K562 (cell line): ENCODE measurements at regions not wholly inside any gene's neighbourhood (a gene's known extent, or its start where the extent isn't known, plus 50 kb on each side); places are given as distances from the start of the nearest gene placed in this dataset.

ENCODE experiments used
- AFF4 ChIP-seq: sonication (generic); formaldehyde crosslinking; IDR thresholded peaks from 2 replicates; pipeline ENCODE4 v1.8.0; 2023; ENCODE audit warnings: mild to moderate bottlenecking, missing genetic modification reagents
- ARHGAP35 ChIP-seq: fragments of 450-650 bp; IDR thresholded peaks from 2 replicates; pipeline ENCODE4 v1.6.1; 2018; ENCODE audit not compliant: partially characterized antibody
- BRCA1 ChIP-seq, 2 experiments: fragments of 450-650 bp in 1 of 2; sonication (generic) in 1 of 2; formaldehyde crosslinking in 1 of 2; IDR thresholded peaks; 2 replicates each; pipeline versions ENCODE4 v1.5.0 to v1.6.1; 2017 to 2020; ENCODE audit warnings: mild to moderate bottlenecking in 1 of 2, missing genetic modification reagents in 1 of 2
- CXXC5 ChIP-seq: fragments of 250-450 bp; sonication (Bioruptor Pico); IDR thresholded peaks from 2 replicates; pipeline ENCODE4 v1.8.0; 2022; ENCODE audit warnings: inconsistent platforms, mild to moderate bottlenecking, moderate library complexity
- DMBX1 ChIP-seq: fragments of 250-450 bp; sonication (Bioruptor Pico); IDR thresholded peaks from 2 replicates; pipeline ENCODE4 v1.8.0; 2022; ENCODE audit warnings: inconsistent platforms, mild to moderate bottlenecking, moderate library complexity, borderline replicate concordance
- PPARD ChIP-seq: fragments of 250-450 bp; sonication (Bioruptor Pico); IDR thresholded peaks from 2 replicates; pipeline ENCODE4 v1.8.0; 2022; ENCODE audit warnings: inconsistent platforms, mild to moderate bottlenecking, moderate library complexity
- PRPF4 ChIP-seq: fragments of 200-400 bp; formaldehyde crosslinking; IDR thresholded peaks from one replicate; pipeline ENCODE4 v1.6.1; 2017; ENCODE audit warnings: low read length, low read depth, mild to moderate bottlenecking; ENCODE audit not compliant: insufficient read depth, poor library complexity, severe bottlenecking
- REST ChIP-seq, 2 experiments: fragments of 450-650 bp; formaldehyde crosslinking in 1 of 2; IDR thresholded peaks; 2 replicates each; pipeline versions ENCODE4 v1.4.0 to v1.6.1; 2014 to 2020; ENCODE audit warnings: mild to moderate bottlenecking in 2 of 2, borderline replicate concordance in 1 of 2, low read depth in 1 of 2
- SRSF3 ChIP-seq: fragments of 200-400 bp; formaldehyde crosslinking; IDR thresholded peaks from 2 replicates; pipeline ENCODE4 v1.6.1; 2016; ENCODE audit warnings: mild to moderate bottlenecking, low read length, moderate library complexity; ENCODE audit not compliant: insufficient read depth
- ZNF239 ChIP-seq: fragments of 250-450 bp; sonication (Bioruptor Pico); IDR thresholded peaks from 2 replicates; pipeline ENCODE4 v1.4.0; 2020; ENCODE audit warnings: mild to moderate bottlenecking
- ZNF518B ChIP-seq: fragments of 250-450 bp; sonication (Bioruptor Pico); IDR thresholded peaks from 2 replicates; pipeline ENCODE4 v1.5.0; 2021; ENCODE audit warnings: mild to moderate bottlenecking, moderate library complexity

GRCh38 chr3:193885832-193886231 lies 250.1 kb upstream of the HES1 start (continued):
- no peak for TF ChIP-seq REST (IDR thresholded peaks at IDR 0.05; ENCODE audit: borderline replicate concordance)
- no peak for TF ChIP-seq REST (CRISPR knock-in tag; IDR thresholded peaks at IDR 0.05; ENCODE audit: low read depth)
- no peak for TF ChIP-seq SRSF3
- no peak for TF ChIP-seq ZNF518B (CRISPR knock-in tag)
- TF ChIP-seq AFF4, result no peak
- TF ChIP-seq PRPF4, result no peak
- TF ChIP-seq BRCA1 (IDR thresholded peaks at IDR 0.05), result no peak
- no peak for TF ChIP-seq BRCA1 (CRISPR knock-in tag; IDR thresholded peaks at IDR 0.05)
- no peak for TF ChIP-seq DMBX1 (CRISPR knock-in tag)
- no peak for TF ChIP-seq ARHGAP35
- TF ChIP-seq CXXC5, result peak; percentile 39
- TF ChIP-seq ZNF239 (CRISPR knock-in tag), result no peak
- TF ChIP-seq PPARD, result no peak
